H1 (cell line): ENCODE measurements at regions not wholly inside any gene's neighbourhood (a gene's known extent, or its start where the extent isn't known, plus 50 kb on each side); places are given as distances from the start of the nearest gene placed in this dataset.

Experiments
- CTCF ChIA-PET: fragments of 300-600 bp; sonication (Branson Sonifier 250); formaldehyde crosslinking; loops from one replicate; lab custom pipeline; 2021; ENCODE audit not compliant: partially characterized antibody; lab: Charles Lee
- POLR2A ChIA-PET: fragments of 300-600 bp; sonication (Branson Sonifier 250); formaldehyde crosslinking; loops from one replicate; lab custom pipeline; 2021; ENCODE audit warnings: inconsistent platforms; ENCODE audit not compliant: partially characterized antibody; lab: Charles Lee
- DNase-seq, 2 experiments: peaks; one replicate each; pipeline versions ENCODE4 v3.0.0 to v3.0.0-alpha.2; 2010 to 2022; ENCODE audit warnings: low spot score in 2 of 2, low read depth in 1 of 2, mixed read lengths in 1 of 2
- FAIRE-seq: peaks from 2 replicates; lab custom pipeline; 2011; peaks lifted over from hg19 to GRCh38; lab: Jason Lieb, UNC
- H2AFZ ChIP-seq: 2 replicates; pipeline ENCODE4 v1.8.1; 2012; ENCODE audit warnings: low read length, inconsistent platforms
- H2AK5ac ChIP-seq: 2 replicates; pipeline ENCODE4 v1.6.1; 2013; ENCODE audit warnings: low read depth, low read length
- H2BK120ac ChIP-seq: replicated peaks from 2 replicates; pipeline ENCODE3; 2013; ENCODE audit warnings: low read depth, low read length, inconsistent platforms
- H2BK12ac ChIP-seq: 2 replicates; pipeline ENCODE4 v1.6.1; 2013; ENCODE audit warnings: low read depth, low read length
- H2BK15ac ChIP-seq: 2 replicates; pipeline ENCODE4 v1.6.1; 2013; ENCODE audit warnings: low read length
- H2BK20ac ChIP-seq: 2 replicates; pipeline ENCODE4 v1.6.1; 2013; ENCODE audit warnings: low read length
- H2BK5ac ChIP-seq: 2 replicates; pipeline ENCODE4 v1.6.1; 2013; ENCODE audit warnings: low read depth, low read length
- H3K14ac ChIP-seq: 2 replicates; pipeline ENCODE4 v1.6.1; 2013; ENCODE audit warnings: inconsistent platforms; ENCODE audit not compliant: insufficient read length
- H3K18ac ChIP-seq: 2 replicates; pipeline ENCODE4 v1.6.1; 2013; ENCODE audit warnings: low read length; ENCODE audit errors: extremely low read depth
- H3K23ac ChIP-seq: 2 replicates; pipeline ENCODE4 v1.6.1; 2013; ENCODE audit warnings: inconsistent platforms; ENCODE audit not compliant: insufficient read length
- H3K23me2 ChIP-seq: 2 replicates; pipeline ENCODE4 v1.6.1; 2013; ENCODE audit warnings: low read depth, low read length
- H3K27ac ChIP-seq: 2 replicates; pipeline ENCODE4 v1.6.1; 2011; ENCODE audit warnings: low read depth, low read length, inconsistent platforms
- H3K27me3 ChIP-seq, 4 experiments: replicated peaks in 1 of 4; 1 replicate in 1 of 4; 2 replicates in 3 of 4; pipeline versions ENCODE4 v1.6.1 to v1.8.1; 2011 to 2013; ENCODE audit warnings: low read length in 3 of 4, mild to moderate bottlenecking in 3 of 4, inconsistent platforms in 2 of 4, mixed read lengths in 2 of 4, moderate library complexity in 1 of 4; ENCODE audit not compliant: control insufficient read depth in 3 of 4, insufficient read depth in 3 of 4; ENCODE audit errors: extremely low read depth in 1 of 4
- H3K36me3 ChIP-seq, 4 experiments: 2 replicates each; pipeline versions ENCODE4 v1.6.1 to v1.8.1; 2011 to 2013; ENCODE audit warnings: mild to moderate bottlenecking in 4 of 4, low read length in 3 of 4, moderate library complexity in 2 of 4, control low read depth in 1 of 4, inconsistent platforms in 1 of 4; ENCODE audit not compliant: insufficient read depth in 4 of 4, control insufficient read depth in 2 of 4
- H3K4ac ChIP-seq: replicated peaks from 2 replicates; pipeline ENCODE3; 2013; ENCODE audit warnings: low read length, low read depth, mixed read lengths, inconsistent platforms; ENCODE audit not compliant: insufficient read length
- H3K4me1 ChIP-seq, 4 experiments: replicated peaks in 1 of 4; 1 replicate in 1 of 4; 2 replicates in 3 of 4; pipeline versions ENCODE4 v1.6.1 to v1.8.1; 2011 to 2013; ENCODE audit warnings: low read length in 3 of 4, inconsistent platforms in 2 of 4, mixed read lengths in 1 of 4; ENCODE audit not compliant: insufficient read depth in 4 of 4, control insufficient read depth in 3 of 4
- H3K4me2 ChIP-seq, 2 experiments: 2 replicates each; pipeline versions ENCODE4 v1.6.1 to v1.8.1; 2011 to 2013; ENCODE audit warnings: low read depth in 2 of 2, low read length in 2 of 2, control low read depth in 1 of 2, inconsistent platforms in 1 of 2, mild to moderate bottlenecking in 1 of 2; ENCODE audit not compliant: insufficient read depth in 1 of 2
- H3K4me3 ChIP-seq, 4 experiments: fragments of 200-600, 300-600 bp in 1 of 4; sonication (generic), shearing (Covaris generic), sonication (Bioruptor Twin) in 1 of 4; 2 replicates each; pipeline versions ENCODE4 v1.5.1 to v1.8.1; 2011 to 2016; ENCODE audit warnings: low read length in 4 of 4, low read depth in 3 of 4, control low read depth in 2 of 4, inconsistent platforms in 2 of 4, mild to moderate bottlenecking in 2 of 4, mixed read lengths in 1 of 4, moderate library complexity in 1 of 4; ENCODE audit not compliant: insufficient read depth in 2 of 4; ENCODE audit errors: extremely low read depth in 1 of 4
- H3K56ac ChIP-seq: replicated peaks from 2 replicates; pipeline ENCODE3; 2013; ENCODE audit warnings: low read depth, mild to moderate bottlenecking, mixed read lengths, low read length, inconsistent platforms; ENCODE audit not compliant: insufficient read length
- H3K79me1 ChIP-seq: 2 replicates; pipeline ENCODE4 v1.6.1; 2013; ENCODE audit warnings: low read depth, low read length, control low read depth
- H3K79me2 ChIP-seq, 2 experiments: 2 replicates each; pipeline versions ENCODE4 v1.6.1 to v1.8.1; 2012 to 2013; ENCODE audit warnings: low read length in 2 of 2, mild to moderate bottlenecking in 2 of 2, inconsistent platforms in 1 of 2; ENCODE audit not compliant: insufficient read depth in 2 of 2, control insufficient read depth in 1 of 2
- H3K9ac ChIP-seq, 4 experiments: replicated peaks in 1 of 4; 1 replicate in 1 of 4; 2 replicates in 3 of 4; pipeline versions ENCODE4 v1.6.1 to v1.8.1; 2011 to 2013; ENCODE audit warnings: low read depth in 3 of 4, low read length in 3 of 4, control low read depth in 2 of 4, mild to moderate bottlenecking in 2 of 4, moderate library complexity in 2 of 4, inconsistent platforms in 1 of 4; ENCODE audit errors: extremely low read depth in 1 of 4
- H3K9me3 ChIP-seq, 2 experiments: 2 replicates each; pipeline versions ENCODE4 v1.6.1 to v1.8.1; 2012 to 2013; ENCODE audit warnings: mild to moderate bottlenecking in 2 of 2, moderate library complexity in 2 of 2, control low read depth in 1 of 2, inconsistent platforms in 1 of 2, low read depth in 1 of 2, low read length in 1 of 2, mixed read lengths in 1 of 2; ENCODE audit not compliant: insufficient read depth in 2 of 2
- H4K20me1 ChIP-seq, 2 experiments: replicated peaks in 1 of 2; 2 replicates each; pipeline versions ENCODE3 to v1.8.1; 2011 to 2013; ENCODE audit warnings: inconsistent platforms in 2 of 2, low read length in 2 of 2, mild to moderate bottlenecking in 1 of 2; ENCODE audit not compliant: insufficient read depth in 2 of 2, control insufficient read depth in 1 of 2
- H4K5ac ChIP-seq: 2 replicates; pipeline ENCODE4 v1.6.1; 2013; ENCODE audit warnings: low read length, low read depth, mixed read lengths, inconsistent platforms; ENCODE audit not compliant: insufficient read length
- H4K8ac ChIP-seq: 2 replicates; pipeline ENCODE4 v1.8.0; 2013; ENCODE audit warnings: mild to moderate bottlenecking, moderate library complexity, low read length, inconsistent platforms; ENCODE audit not compliant: insufficient read depth; ENCODE audit errors: extremely low read depth
- H4K91ac ChIP-seq: replicated peaks from 2 replicates; pipeline ENCODE3; 2013; ENCODE audit warnings: low read length, mixed read lengths, inconsistent platforms; ENCODE audit not compliant: insufficient read length
- CBX8 ChIP-seq: fragments of 300-800, 300-1000 bp; sonication (generic); IDR thresholded peaks from 2 replicates; pipeline ENCODE4 v1.7.1; 2016; ENCODE audit warnings: low read depth, low read length, borderline replicate concordance
- EGR1 ChIP-seq: IDR thresholded peaks from 2 replicates; pipeline ENCODE4 v1.6.1; 2011; ENCODE audit warnings: low read depth, low read length, borderline replicate concordance
- KDM5A ChIP-seq: fragments of 200-600 bp; IDR thresholded peaks from 2 replicates; pipeline ENCODE4 v1.7.1; 2012; ENCODE audit warnings: mild to moderate bottlenecking, low read length, inconsistent platforms, mixed read lengths
- POLR2AphosphoS5 ChIP-seq: IDR thresholded peaks from 2 replicates; pipeline ENCODE4 v1.6.1; 2011; ENCODE audit warnings: low read depth, low read length
- SIRT6 ChIP-seq: IDR thresholded peaks from one replicate; pipeline ENCODE4 v1.7.1; 2012; ENCODE audit warnings: low read length, inconsistent platforms
- TAF1 ChIP-seq: IDR thresholded peaks from 2 replicates; pipeline ENCODE4 v1.6.1; 2011; ENCODE audit warnings: mild to moderate bottlenecking, low read depth, low read length
- WGBS, 2 experiments: shearing (Covaris generic) in 1 of 2; methylation state at CpG; one replicate each; pipeline versions ENCODE4 v1.1.6 to v1.1.7; 2013 to 2015; ENCODE audit warnings: low lambda C conversion rate in 2 of 2, mixed read lengths in 2 of 2, inconsistent platforms in 1 of 2, low coverage in 1 of 2, missing lambda C conversion rate in 1 of 2; ENCODE audit not compliant: insufficient replicate concordance in 2 of 2, insufficient coverage in 1 of 2, insufficient read length in 1 of 2; ENCODE audit errors: extremely low coverage in 1 of 2, missing lambda C conversion rate in 1 of 2; 5-methylcytosine and 5-hydroxymethylcytosine counted together

GRCh38 chr15:81895723-81896122, 150.1 kb downstream of the MEX3B start:
- Histone ChIP-seq H3K79me1 (no peaks in the 10 kb centered on the region), H3K4me1 (no peaks in the 10 kb centered on the region), H3K36me3 (no peaks in the 10 kb centered on the region), H4K5ac (no peak overlapping the region), H2BK20ac (no peak overlapping the region), H3K9ac (no peak overlapping the region), H3K23me2 (no peaks in the 10 kb centered on the region), H3K9me3 (no peaks in the 10 kb centered on the region), H2AFZ (no peak overlapping the region), H3K56ac (no peak overlapping the region), H3K79me2 (no peaks in the 10 kb centered on the region), H2BK15ac (no peak overlapping the region), H3K4me2 (no peak overlapping the region), H2AK5ac (no peak overlapping the region), H3K23ac (no peak overlapping the region), H3K18ac (no peak overlapping the region), H4K20me1 (no peaks in the 10 kb centered on the region), H2BK12ac (no peak overlapping the region), H4K91ac (no peak overlapping the region), H3K27me3 (no peaks in the 10 kb centered on the region), H3K4ac (no peak overlapping the region), H2BK120ac (no peak overlapping the region), H2BK5ac (no peak overlapping the region), H3K27ac (no peak overlapping the region), H3K4me3 (no peak overlapping the region), H4K8ac (no peak overlapping the region), H3K14ac (no peak overlapping the region)
- POLR2A ChIA-PET: no interaction called here
- DNase-seq: no peak
- CTCF ChIA-PET: interaction anchor here (0.7 kb wide), 1 partner anchor 111 kb away, joined by 3 read pairs; no protein-coding TSS in a partner anchor
- FAIRE-seq: no peak
- 83% methylated on average over 2 of the region's 2 CpGs; no CpG with 5 or more reads in 1 of the 2 experiments for WGBS, 2 experiments
- TF ChIP-seq POLR2AphosphoS5 (no peak), TAF1 (no peak), CBX8 (no peak), EGR1 (no peak), KDM5A (no peak), SIRT6 (no peak)
